ENCODE measurements at regions not wholly inside any gene's neighbourhood (a gene's known extent, or its start where the extent isn't known, plus 50 kb on each side); places are given as distances from the start of the nearest gene placed in this dataset.

GRCh38 chr13:85529218-85529594 lies 270.0 kb downstream of the SLITRK6 start:
- CTCF ChIA-PET = no interaction called here
- peak; percentile 16; the same call in 1 of the 2 replicates for TF ChIP-seq CEBPB (IDR thresholded peaks at IDR 0.05; ENCODE audit: low read depth, low read length)
- 0 out of 2 replicates have a peak, but pooled peaks have one; percentile 13 for TF ChIP-seq NFE2L2 (IDR thresholded peaks at IDR 0.05; ENCODE audit: low read depth, low read length)
- no peak for TF ChIP-seq RFX5 (IDR thresholded peaks at IDR 0.05; ENCODE audit: low read depth, low read length)
- Histone ChIP-seq H4K5ac (ENCODE audit: low read depth, low read length) (peak overlapping the region; percentile 89), H4K91ac (ENCODE audit: insufficient read depth, low read depth, low read length) (peak overlapping the region; percentile 60; the same call in 1 of the 2 replicates), H3K9me3 (ENCODE audit: control insufficient read depth, insufficient read depth, low read length) (no peaks in the 10 kb centered on the region), H3K23ac (ENCODE audit: low read depth, low read length) (peak overlapping the region; percentile 69), H2AK5ac (ENCODE audit: low read depth, low read length) (peak overlapping the region; percentile 22; the same call in 1 of the 2 replicates), H2AK9ac (replicated peaks; ENCODE audit: low read depth, low read length, poor library complexity) (peak overlapping the region; percentile 29), H3K4me3 (ENCODE audit: insufficient read depth, low read depth, low read length) (no peak overlapping the region), H2AFZ (replicated peaks; ENCODE audit: low read length, poor library complexity) (peak overlapping the region; percentile 25), H3K4ac (ENCODE audit: low read depth, low read length) (peak overlapping the region; percentile 66), H3K56ac (ENCODE audit: extremely low read depth, insufficient read depth, low read length) (peak overlapping the region; percentile 68), H4K8ac (ENCODE audit: low read depth in 2 of 2, low read length in 2 of 2) (peak overlapping the region; percentile 7 to 82; a peak in 2 of 4 replicates), H3K79me1 (ENCODE audit: low read depth in 1 of 2, low read length in 2 of 2) (no peaks in the 10 kb centered on the region), H3K36me3 (ENCODE audit: control insufficient read depth, insufficient read depth, low read length) (no peaks in the 10 kb centered on the region), H4K20me1 (ENCODE audit: insufficient read depth, low read length) (no peaks in the 10 kb centered on the region), H3K4me1 (ENCODE audit: control insufficient read depth, insufficient read depth, low read length) (peaks cover 6% of the 10 kb centered on the region), H3K14ac (replicated peaks; ENCODE audit: low read depth, low read length) (peak overlapping the region; percentile 48), H3K9me1 (ENCODE audit: insufficient read depth, low read length) (0 out of 2 replicates have a peak, but pooled peaks cover 2% of the 10 kb centered on the region), H3K18ac (ENCODE audit: low read depth, low read length) (peak overlapping the region; percentile 94), H2BK5ac (ENCODE audit: low read depth, low read length, poor library complexity, severe bottlenecking) (peak overlapping the region; percentile 97), H3K4me2 (ENCODE audit: low read depth, low read length) (peak overlapping the region; percentile 73), H2BK15ac (ENCODE audit: low read depth, low read length) (peak overlapping the region; percentile 82; the same call in 2 of the 3 replicates), H3K27me3 (ENCODE audit: control insufficient read depth, insufficient read depth, low read length) (no peaks in the 10 kb centered on the region), H2BK120ac (ENCODE audit: low read depth, low read length) (peak overlapping the region; percentile 92), H2BK20ac (ENCODE audit: low read depth, low read length) (peak overlapping the region; percentile 76), H3K27ac (ENCODE audit: insufficient read depth, low read length) (peak overlapping the region; percentile 7), H3K9ac (ENCODE audit: low read depth, low read length) (peak overlapping the region; percentile 7; the same call in 1 of the 2 replicates)
- DNase-seq = peak; percentile 44
- dilution Hi-C loops (cut with HindIII; ENCODE audit: low sequenced_read_pairs, unreplicated experiment) = no loop called here
- WGBS, 2 experiments (ENCODE audit: extremely low coverage in 2 of 2, insufficient read length in 1 of 2) = 0% methylated on average over 2 of the region's 2 CpGs; no CpG with 5 or more reads in 1 of the 2 experiments
- ATAC-seq (ENCODE audit: low read depth) = peak; percentile 42
- POLR2A ChIA-PET (ENCODE audit: unreplicated experiment) = no interaction called here
- in situ Hi-C loops (cut with MboI; ENCODE audit: low sequenced_read_pairs) = no loop called here
- intact Hi-C loops (cut with micrococcal nuclease) = loop anchor here (2.0 to 5.0 kb wide), 3 partner anchors 30 to 268 kb away; partner anchors contain the start of gene SLITRK6
- BruUV-seq (replicated peaks) = no TSS peak

Data from IMR-90 (cell line).